ENCODE measurements at regions not wholly inside any gene's neighbourhood (a gene's known extent, or its start where the extent isn't known, plus 50 kb on each side); places are given as distances from the start of the nearest gene placed in this dataset.

DNA sequence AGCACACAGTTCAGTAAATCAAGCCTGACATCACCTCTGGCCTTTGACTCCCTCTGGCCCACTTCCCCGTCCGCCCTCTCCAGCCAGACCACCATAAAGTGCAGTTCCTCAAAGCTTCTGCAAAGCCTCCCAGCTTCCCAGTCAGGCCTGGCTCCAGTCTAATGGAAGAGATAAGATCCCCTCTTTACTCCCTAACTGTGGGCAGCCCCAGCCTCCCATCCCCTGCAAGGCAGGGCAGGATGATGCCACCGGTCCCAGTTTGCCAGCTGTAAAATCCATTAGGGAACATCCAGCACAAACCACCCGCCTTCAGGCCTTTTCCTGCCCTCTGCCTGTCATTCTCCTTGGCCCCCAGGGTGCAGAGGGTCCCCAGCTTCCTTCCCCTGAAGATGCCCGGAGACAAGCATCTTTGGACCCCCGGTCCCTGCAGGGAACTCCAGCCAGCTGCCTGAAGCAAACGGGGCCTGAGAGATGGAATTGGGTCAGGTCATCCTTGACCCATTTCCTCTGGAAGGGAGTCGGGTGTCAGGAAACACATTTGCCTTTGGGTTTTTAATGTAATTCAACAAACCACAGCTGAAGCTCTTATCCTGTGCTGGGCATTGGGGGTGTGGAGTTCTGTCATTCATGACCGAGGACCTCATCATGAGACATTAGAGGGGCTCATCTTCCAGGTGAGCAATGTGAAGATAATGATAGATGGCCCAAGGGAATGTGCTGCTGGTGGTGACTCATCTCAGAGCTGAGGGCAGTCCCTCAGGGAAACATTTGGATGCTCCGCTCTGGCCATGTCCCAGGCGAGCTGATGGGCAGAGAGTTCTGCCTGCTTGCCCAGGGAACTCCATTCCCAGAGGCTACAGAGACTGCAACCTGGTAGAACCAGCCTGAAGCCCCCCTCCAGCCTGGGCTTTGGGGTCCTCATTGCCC, 93.8 kb upstream of the CLMN start:
- no peak for DNase-seq (ENCODE audit: low read depth, low spot score)

DNA sequence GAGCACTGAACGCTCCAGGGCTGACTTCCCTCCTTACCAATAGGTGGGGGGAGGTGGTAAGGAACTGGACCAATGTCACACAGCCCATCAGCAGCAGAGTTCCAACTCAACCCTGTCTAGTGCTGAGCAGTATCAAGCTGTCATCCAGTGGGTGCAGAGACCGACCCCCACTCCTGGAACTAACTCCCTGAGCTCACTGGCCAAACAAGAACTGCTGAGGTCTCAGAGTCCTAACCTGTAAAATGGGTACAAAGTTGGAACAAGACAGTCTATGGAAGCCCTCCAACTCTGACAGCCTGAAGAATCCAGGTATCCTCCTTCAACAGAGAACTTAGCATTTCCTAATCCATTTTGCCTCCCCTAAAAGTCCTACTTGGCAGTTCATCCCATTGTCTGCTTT, 91.1 kb upstream of the CLMN start:
- no peak for DNase-seq (ENCODE audit: low read depth, low spot score)

DNA sequence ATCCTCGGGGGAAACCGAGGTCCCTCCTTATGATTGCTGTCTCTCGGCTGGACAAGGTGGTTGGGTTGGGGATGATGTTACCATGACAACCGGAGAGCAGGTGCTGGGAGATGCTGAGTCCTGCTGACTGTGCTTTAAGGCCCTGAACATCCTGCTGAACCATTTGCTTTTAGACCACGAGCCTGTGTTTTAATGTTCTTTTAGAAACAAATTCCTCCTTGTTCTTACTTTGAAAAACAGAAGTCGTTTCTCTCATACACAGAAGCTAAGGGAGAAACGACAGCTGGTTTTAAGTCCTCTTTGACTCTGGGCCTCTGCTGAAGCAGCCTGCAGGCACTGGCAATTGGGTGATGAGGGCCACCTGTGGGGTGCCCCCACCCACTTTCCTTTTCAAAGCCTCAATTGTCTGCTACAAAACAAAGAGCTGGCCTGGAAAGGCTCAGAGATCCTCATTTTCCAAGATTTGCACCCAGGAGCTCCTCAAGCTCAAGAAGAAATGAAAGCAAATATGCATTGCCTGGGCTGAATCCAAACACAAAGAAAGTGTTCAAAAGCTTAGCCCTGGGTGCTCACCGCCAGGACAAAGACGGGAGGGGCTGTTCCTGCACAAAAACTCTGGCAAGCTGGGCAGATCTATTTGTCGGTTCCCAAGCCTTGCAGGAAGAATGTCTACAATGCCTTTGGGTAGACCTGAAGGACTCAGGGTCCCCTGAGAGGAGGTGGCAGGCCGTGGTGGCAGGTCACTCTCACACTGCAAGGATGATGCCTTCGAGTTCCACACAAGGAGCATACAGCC, 90.0 kb upstream of the CLMN start:
- DNase-seq (ENCODE audit: low read depth, low spot score), result no peak

DNA sequence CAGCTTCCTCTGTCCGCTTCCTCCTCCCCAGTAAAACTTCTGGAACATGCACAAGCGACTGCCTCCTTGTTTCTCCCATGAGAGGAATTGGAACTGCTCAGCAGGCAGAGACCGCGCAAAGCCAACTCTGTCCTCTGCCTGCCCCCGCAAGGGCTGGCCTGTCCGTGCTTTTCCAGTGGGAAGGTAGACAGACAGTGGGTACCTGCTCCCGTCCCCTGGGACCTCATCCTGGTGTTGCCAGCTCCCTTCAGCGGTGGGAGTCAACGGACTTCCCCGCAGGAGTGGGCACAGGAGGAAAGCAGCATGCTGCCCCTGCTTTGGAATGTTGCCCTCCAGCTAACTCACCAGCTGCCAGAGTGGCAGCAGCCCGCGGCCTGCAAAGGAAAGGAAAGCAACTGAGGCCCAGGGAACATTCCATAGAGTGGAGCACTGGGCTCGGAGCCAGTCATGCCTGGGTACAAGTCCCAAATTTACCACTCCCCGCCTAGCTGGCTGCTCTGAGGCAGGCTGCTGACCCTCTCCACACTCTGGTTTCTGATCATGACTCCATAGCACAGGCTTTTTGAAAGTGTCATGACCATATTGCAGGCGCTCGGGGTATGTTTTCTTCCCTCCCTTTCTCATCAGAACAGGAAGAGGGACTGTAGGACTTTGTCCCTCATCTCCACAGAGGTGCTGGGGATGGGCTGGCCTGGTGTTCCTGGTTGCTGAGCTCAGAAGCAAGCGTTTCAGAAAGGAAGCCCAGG, 89.2 kb upstream of the CLMN start:
- DNase-seq (ENCODE audit: low read depth, low spot score), result no peak

DNA sequence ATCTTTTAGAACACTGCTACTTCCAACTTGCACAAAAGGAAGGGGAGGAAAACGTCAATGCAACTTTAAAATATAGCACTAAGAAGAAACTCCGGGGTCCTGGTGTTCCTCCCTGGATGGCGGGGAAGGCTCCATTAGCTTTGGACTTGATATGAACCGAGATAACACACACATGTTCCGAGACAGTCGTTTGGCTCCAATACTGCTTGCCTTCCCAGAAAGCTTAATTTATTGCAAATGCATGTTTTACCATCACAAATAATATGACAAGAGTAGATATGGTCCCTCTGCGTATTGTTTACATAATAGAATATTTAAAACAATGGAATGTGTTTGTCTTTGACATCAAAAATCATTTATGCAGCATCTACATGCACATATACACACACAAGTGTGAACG, 87.6 kb upstream of the CLMN start:
- DNase-seq (ENCODE audit: low read depth, low spot score), result no peak

DNA sequence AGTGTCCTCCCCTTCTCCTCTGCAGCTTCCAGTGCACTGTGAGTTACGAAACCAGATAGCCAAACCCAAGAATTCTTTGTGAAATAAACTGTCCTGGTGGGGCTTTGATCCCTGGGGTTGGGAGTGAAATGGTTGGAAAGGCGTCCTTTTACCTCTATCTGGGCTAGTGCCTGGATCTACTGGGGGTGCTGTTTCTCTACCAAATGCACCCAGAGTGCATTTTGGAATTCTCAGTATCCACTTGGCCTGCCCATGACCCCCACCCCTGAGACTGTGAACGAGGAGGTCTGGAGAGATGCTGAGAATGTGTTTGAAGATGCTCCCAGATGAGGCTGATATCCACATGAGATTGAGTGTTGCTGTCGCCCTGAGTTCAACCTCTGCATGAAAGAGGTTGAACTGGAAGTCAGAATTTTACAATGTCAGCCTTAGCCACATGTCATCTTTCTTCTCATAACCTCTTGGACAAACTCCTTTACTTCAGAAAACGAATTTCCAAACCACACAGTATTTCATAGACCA, 87.1 kb upstream of the CLMN start:
- no peak for DNase-seq (ENCODE audit: low read depth, low spot score)

DNA sequence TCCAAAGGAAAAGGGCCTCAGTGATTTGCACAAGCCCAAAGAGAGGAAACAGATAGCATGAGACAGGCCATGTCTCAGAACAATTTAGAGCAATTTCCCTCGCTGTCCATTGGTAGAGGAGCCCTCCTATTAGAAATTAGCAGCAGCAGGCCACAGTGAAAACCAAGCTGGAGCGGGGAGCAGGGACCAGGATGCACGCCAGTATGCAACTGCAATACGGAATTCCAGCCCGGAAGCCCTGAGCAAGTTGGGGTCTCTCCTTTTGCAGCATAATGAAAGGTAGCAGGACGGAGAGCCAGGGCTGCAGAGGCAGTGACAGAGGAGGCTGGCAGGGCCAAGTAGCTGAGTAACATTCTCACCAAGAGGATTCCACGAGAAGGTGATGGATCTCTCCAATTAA, 84.9 kb upstream of the CLMN start:
- DNase-seq (ENCODE audit: low read depth, low spot score), result no peak

DNA sequence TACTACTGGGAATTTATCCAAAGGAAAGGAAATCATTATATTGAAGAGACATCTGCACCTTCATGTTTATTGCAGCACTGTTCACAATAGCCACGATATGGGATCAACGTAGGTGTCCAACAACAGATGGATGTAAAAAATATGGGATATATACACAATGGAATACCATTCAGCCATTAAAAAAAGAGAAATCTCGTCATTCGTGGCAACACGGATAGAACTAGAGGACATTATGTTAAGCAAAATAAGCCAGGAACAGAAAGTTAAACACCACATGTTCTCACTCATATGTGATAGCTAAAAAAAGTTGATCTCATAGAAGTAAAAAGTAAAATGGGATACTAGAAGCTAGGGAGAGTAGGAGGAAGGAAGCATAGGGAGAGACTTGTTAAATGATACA, 82.9 kb upstream of the CLMN start:
- DNase-seq (ENCODE audit: low read depth, low spot score), result no peak

DNA sequence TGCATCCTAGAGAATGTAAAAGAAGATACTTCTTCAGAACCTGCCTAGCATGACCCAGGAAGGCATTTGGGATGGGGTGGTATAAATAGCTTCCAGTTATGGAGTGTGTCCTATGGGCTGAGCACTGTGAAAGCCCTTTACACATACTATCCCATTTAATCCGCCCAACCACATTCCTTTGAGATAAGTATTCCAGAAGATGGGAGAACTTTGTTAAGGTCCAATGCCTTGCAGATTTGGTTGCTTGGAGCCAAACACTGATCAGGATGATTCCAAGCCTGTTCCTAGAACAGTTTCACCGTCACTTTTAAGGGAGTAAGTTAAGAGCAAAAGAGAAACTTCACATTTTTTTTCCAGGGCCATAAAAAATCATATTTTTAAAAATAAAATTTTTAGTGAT, 82.5 kb upstream of the CLMN start:
- DNase-seq (ENCODE audit: low read depth, low spot score), result no peak

DNA sequence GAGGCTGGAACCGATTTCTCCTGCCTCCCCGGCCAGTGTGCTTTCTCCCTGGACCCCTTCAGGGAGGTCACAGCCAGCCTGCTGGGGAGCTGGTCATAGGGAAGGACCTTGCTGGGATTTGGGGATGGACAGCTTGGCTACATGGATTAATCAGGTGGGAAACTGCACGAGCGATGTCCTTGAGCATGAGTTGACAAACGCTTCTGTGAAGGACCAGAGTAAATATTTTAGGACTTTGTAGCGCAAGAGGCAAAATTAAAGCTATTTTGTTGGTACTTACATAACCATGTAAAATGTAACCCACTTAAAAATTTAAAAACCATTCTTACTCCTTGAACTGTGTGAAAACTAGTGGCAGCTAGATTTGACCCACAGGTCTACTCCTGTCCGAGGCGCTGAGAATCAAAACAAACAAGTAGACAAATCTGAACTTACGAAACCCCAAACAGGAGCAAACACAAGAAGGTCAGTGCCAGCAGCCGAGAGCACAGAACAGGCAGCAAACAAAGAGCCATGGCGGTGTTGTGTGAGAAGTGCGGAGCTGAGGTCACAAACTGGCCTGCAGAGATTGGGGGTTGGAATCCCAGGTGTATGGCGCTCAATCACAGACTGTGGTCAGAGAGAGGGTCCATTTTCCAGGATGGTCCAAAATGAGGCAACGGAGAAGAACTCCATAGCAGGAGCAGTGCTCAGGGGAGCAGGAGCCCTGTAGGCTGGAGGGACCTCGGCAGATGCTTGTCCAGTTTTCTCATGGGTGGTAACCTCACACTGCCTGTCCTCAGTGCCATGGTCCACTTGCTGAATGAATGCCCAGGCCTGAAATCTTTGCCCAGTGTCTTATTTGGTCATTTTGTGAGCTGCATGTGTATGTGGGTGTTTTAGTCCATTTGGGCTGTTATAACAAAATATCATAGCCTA, 79.2 kb upstream of the CLMN start:
- no peak for DNase-seq (ENCODE audit: low read depth, low spot score)

DNA sequence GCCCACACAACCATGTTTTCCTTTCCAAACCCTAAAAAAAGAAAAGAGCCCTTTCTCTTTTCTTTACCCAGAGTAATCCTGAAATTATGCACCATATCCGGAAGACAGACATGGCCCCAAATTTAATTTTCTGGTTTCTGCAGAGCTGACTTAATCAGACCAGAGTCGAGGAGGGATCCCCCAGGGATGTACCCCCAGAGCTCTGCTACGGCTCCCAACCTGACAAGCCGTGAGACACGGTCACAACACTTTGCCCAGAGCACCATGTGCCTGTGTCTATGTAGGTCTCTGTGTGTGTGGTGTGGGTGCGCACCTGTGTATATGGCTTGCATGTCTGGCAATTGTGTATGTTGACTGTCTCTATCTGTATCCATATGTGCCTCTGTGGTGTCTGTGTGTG, 77.6 kb upstream of the CLMN start:
- DNase-seq (ENCODE audit: low read depth, low spot score), result no peak

DNA sequence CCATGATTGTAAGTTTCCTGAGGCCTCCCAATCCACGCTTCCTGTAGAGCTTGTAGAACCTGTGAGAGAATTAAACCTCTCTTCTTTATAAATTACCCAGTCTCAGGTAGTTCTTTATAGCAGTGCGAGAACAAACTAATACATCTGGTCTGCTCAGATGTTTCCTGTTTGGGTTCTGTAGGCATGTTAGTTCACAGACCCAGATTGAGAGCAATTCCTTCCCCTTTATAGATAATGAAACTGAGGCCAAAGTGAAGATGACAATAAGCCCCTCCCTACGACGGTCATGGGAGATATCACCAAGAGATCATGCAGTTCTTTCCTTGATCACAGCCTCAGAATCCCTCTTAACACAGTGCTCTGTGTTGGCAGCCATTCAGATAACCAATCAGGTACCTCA, 76.5 kb upstream of the CLMN start:
- DNase-seq (ENCODE audit: low read depth, low spot score), result no peak

DNA sequence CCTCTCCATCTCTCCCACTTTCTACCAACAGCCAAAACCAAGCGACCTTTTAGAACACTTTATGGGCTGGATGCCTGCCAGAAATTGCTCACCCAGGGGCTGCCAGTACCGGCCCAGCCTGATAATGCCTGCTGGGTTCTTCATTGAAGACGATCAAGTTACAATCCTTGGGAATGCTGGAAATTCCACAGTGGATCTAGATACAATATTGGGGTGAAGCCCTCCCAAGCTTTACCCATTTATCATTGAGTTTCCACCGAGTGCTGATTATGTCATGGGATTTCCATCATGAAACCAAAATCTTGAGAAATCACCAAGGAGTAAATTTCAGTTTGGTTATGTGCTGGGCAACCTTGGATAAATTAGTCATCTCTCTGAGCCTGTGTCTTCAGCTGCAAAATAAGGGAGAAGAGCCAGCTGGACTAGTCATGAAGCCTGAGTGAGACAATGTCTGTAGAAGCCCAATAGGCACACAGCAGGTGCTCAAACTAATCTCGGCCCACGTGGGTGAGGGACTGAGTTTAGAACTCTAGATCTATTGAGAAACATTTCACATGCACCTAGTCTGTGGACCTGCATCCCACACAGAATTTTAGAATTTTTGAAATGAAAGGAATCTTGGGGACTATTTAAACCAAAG, 75.5 kb upstream of the CLMN start:
- DNase-seq (ENCODE audit: low read depth, low spot score), result no peak

DNA sequence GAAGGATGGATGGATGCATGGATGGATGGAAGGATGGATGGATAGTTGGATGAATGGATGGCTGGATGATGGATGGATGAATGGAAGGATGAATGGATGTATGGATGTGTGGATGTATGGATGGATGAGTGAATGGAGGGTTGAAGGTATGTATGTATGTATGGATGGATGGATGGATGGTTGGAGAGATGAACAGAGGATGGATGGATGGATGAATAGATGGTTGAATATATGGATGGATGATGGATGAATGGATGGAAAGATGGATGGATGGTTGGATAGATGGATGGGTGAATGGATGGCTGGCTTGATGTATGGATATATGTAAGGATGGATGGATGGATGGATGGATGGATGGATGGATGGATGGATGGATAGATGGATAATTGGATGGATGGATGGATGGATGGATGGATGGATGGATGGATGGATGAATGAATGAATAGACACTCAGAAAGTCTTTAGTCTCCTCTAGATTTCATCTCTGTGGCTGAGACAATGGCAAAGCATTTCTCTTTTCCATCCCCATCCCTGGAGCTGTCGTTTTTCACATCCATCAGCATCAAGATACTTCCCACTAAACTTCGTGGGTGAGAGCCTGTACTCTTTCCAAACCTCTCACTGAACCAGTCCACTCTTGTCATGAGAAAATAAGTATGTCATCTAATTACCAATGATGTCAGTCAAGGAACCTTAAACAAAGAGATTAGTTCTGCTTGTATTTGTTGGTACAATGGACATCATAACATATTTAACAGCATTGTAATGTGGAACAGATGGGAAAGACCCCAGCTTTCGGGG, 74.8 kb upstream of the CLMN start:
- no peak for DNase-seq (ENCODE audit: low read depth, low spot score)

DNA sequence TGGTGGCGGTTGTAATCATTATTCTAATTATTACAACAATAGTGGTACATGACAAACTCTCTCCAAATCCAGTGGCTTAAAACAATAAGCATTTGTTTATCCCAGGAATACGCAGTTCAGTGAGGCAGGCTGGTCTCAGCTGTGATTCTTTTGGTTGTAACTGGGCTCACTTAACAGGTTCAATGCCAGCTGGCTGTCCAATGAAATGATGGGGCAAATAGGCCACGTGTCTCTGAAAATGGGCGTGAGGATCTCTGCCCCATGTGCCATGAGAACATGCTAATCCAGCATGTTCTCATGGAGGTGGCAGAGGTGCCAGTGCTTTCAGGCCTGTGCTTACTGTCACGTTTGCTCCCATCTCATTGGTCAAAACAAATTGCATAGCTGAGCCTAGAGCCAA, 73.1 kb upstream of the CLMN start:
- DNase-seq (ENCODE audit: low read depth, low spot score), result no peak

DNA sequence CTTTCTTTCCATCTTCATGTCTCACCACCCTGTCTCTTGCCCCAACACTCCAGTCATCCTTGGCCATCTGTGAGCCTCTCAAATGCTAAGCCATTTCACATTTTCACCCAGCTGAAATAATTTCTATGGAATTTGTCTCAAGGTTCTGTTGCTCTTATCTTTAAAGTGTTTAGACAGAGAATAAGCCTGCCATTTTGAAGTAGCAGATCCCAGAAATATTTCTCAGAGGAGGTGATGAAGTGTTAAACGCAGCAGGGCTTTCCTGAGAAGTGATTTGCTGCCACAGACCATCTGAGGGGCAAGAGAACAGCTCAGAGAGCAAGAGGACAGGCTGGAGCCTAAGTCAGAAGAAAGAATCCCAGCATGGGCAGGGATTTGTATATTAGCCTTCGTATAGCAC, 71.6 kb upstream of the CLMN start:
- no peak for DNase-seq (ENCODE audit: low read depth, low spot score)

DNA sequence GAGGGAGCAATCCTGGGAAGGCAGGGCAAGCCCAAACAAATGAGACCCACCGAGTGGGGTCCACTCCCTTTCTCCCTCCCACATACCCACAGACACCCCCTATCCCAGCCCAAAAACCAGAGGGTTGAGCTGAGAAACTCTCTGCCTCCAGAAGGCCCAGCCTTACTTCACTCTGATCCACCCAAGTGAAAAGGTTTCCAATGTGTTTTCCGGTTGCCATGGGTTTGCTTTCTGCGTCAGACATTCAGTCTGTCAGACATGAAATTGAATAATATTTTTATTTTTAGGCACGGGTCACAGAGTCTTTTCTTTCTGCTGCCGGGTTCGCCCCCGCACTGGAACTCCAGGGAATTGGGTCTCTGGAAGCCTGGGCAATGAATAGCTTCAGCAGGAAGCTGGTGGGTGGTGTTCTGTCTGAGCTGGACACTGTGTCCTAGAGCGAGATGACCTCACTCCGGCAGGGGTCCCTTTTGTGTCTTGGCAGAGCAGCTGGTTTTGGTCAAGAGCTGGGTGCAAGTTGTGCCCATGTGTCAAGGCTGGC, 69.8 kb upstream of the CLMN start:
- DNase-seq (ENCODE audit: low read depth, low spot score), result no peak

DNA sequence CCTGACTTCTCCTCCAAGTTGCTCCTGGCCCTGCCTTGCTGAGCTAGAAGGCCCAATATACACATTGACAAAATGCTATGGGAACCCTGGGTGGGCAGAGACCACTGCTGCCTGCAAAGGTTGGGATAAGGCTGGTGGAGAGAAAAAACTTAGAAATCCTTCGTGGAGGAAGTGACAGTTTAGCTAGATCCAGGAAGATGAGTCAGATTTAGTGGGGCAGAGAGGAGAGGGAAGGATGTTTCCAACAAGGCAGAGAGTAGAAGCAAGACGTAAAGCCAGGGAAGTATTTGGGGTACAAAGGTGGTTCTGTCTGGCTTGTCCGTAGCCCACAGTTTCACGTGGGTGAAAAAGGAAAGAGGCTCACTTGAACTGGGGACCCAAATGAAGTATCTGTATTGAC, 69.0 kb upstream of the CLMN start:
- DNase-seq (ENCODE audit: low read depth, low spot score), result no peak

DNA sequence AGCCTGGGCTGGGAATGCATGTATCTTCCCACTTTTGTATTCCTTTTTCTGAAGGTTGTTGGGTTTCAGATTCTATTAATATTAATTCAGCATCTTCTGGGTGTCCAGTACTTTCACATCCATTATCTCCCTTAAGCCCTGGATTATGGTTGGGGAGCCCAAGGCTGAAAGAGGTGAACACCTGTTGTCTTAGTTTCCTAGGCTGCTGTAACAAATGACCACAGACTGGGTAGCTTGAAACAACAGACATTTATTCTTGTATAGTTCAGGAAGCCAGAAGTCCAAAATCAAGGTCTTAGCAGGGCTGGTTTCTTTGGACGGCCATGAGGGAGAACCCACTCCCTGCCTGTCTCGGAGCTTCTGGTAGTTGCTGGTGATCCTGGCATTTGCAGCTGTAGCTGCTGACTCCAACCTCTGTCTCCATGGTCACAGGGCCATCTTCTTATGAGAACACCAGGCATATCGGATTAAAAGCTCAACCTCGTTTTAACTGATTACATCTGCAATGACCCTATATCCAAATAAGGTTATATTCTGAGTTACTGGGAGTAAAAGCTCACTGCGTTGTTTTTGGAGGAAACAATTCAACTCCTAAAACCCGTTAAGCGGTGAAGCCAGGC, 68.2 kb upstream of the CLMN start:
- DNase-seq (ENCODE audit: low read depth, low spot score), result no peak

All from activated naive CD8-positive, alpha-beta T cell treated with anti-CD3 and anti-CD28 coated beads, Interleukin-2, amount 50 U/mL, for 16 hours (primary cell).